HG02588 (cell line): ENCODE measurements at regions not wholly inside any gene's neighbourhood (a gene's known extent, or its start where the extent isn't known, plus 50 kb on each side); places are given as distances from the start of the nearest gene placed in this dataset.
"Not testable (repeated sequence)": the region's sequence is repeated elsewhere in the genome, so short reads cannot be mapped to it uniquely, and the experiment has no call there.

Source experiments
- ATAC-seq: cut with Tn5 transposase; IDR thresholded peaks from one replicate; pipeline ENCODE4 v1.9.1; 2021; ENCODE audit warnings: mild to moderate bottlenecking, moderate library complexity; ENCODE audit not compliant: unreplicated experiment

DNA sequence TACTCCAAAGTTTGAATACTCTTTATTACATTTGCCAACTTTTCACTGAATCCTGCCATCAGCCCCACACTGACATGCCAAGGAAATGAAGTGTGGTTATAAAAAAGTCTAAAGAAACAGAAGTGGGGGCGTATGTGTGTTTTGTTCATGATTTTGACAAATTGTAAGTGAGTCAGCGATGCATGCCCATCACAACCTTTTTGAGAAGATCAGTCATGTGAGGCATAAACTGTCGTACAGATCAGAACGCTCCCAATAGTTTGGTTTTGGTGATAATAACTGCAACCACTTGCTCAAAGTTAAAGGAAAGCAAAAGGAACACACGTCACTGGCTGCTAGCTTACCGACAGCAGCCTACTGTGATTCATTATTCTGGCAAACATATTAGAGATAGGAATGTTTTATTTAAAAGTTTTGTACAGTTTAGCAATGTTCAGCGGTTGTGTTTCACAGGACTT lies 95.6 kb downstream of the RGS2 start:
- ATAC-seq, result no peak

DNA sequence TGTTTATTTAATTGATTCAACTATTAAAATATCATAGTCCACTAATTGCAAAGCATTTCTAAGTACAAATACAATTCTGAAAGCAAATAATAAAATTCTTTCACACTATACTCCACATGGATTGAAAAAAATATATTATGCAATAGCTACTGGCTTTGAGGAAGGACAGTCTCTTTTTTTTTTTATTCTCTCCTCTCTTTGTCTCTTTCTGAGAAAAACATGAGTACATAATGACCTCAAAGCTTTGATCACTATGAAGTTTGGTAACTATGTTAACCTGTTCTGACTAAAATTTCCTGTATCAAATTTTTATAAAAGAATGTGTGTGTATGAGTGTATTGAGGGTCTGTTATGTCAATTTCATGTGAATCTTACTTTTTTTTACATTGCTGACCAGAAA lies 96.2 kb downstream of the RGS2 start:
- ATAC-seq, result no peak

DNA sequence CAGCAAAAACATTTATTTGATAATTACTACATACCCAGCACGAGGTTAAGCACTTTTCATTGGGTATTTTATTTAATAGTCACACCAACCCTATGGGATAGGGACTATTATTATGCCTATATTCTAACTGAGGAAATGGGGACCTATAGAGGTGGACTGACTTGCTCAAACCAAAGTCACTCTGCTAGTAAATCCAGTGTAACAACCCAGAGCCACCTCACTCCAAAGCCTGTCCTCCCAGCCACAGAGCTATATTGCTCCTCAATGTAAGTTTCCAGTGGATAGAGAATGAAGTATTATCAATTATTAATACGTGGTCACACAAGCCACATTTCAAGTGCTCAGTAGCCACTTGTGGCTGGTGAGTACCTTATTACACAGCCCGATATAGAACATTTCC lies 97.5 kb downstream of the RGS2 start:
- ATAC-seq, result no peak

DNA sequence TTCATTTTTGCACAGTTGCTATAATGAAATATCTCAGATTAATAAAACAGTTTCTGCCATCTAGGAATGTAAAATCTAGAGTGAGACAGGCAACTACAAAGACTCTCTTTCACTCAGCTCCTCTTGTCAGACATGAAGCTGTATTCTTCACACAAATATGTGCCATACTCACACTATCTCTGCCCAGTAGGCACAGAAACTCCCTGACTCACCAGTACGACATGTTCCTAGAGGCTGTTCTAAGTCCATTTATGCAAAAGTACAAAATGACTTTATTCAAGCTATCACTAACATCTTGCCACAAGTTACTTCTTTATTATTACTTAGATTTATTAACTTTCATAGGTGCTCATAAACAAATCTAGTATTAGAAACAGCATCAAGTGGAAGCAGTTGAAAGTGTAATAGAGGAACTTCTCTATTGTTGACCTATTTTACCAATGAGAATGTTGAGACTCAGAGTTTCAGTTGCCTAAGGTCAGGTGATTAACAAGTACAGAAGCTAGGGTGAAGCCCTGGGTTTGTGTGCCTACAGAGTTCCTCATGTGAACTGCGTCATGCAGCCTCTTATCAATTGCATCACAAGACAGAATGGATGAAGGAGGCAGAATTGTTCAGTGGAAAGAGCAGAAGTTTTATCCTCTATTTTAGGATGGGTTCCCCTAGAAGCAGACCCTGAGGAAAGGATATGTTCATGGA lies 98.9 kb downstream of the RGS2 start:
- ATAC-seq, result peak; percentile 54

DNA sequence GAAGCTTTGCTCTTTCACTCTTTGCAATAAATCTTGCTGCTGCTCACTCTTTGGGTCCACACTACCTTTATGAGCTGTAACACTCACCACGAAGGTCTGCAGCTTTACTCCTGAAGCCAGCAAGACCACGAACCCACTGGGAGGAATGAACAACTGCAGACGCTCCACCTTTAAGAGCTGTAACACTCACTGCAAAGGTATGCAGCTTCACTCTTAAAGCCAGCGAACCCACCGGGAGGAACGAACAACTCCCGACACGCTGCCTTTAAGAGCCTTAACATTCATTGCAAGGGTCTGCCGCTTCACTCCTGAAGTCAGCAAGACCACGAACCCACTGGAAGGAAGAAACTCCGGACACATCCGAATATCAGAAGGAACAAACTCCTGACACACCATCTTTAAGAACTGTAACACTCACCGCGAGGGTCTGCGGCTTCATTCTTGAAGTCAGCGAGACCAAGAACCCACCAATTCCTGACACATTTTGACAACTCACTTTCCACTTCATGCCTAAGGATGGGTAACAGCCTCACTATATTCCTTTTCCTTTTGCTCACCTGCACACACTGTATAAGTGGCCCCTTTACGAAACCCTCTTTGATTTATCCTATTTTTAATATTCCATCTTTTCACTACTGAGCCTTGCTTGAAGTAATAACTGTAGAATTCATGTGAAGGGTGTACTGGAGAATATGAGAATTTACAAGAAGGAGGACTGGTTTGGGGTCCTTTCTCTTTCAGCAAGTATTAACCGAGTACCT lies 103.2 kb downstream of the RGS2 start:
- ATAC-seq, result not testable (repeated sequence)

DNA sequence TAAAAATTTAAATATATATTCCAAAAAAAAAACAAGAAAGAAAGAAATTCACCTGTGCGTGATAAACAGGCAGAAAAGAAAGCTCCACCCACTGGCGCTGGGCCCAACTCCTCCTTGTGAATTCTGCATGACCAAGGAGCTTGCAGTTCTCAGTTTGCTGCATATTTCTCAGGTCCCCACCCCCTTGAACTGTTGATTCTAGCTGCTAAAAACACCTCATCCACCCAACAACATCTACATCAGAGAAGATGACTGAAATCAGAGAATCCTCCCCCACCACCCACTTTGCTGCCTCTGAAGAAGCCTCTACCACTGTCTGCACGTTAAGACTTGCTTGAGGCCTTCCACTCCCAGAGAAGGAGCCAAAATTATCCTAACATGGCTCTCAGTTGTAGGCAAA lies 104.8 kb downstream of the RGS2 start:
- no peak for ATAC-seq

DNA sequence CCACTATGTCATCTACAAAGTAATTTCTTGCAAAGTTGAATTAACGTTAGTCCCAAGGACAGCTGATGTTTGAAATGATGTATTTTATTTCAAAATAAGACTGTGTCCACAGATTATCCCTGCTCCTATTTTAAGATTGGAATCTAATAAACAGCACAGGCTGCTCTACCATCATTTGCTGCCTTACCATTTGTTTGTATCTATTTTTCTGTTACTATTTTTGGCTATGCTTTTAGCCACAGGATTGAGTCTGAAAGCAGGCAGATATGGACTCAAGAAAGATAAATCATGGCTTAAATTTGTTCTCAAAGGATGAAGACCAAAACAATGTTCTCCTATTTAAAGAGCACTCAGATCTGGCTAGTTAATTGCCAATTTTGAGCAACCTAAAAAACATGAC lies 105.3 kb downstream of the RGS2 start:
- ATAC-seq, result no peak

DNA sequence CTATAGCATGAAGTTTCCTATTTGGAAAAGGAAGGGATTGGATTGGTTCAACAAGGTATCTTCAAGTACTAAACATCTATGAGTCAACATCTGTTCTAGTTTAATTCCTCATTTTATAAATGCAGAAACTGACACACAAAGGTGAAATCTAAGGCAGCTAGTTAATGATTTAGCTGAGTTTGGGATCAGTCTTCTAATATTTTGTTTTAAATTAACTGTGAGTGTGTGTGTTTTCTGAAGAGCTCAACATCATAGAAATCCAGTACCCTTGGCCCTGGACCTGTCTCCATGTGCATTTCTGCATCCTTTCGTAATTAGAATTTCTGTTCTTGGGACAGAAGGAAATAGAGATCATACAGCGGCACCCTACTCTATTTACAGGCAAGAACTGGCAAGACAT lies 105.9 kb downstream of the RGS2 start:
- ATAC-seq, result no peak

DNA sequence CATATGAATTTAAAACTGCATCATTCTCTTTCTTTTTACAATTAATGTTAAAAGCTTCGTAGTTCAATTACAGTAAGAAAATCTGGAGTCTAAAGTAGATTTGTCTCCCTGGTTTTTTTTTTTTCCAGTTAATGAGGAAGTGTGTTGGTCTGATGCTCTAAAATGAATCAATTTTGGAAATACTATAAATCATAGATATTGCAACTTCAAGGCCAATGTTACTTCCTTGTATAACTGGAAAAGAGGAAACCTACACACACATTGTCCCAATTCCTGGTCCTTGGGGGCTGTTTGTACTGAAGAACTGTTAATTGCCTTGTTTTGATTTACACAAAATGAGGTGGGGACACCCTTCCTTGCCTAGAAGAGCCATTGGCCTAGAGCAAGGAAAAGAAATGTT lies 107.2 kb downstream of the RGS2 start:
- no peak for ATAC-seq

DNA sequence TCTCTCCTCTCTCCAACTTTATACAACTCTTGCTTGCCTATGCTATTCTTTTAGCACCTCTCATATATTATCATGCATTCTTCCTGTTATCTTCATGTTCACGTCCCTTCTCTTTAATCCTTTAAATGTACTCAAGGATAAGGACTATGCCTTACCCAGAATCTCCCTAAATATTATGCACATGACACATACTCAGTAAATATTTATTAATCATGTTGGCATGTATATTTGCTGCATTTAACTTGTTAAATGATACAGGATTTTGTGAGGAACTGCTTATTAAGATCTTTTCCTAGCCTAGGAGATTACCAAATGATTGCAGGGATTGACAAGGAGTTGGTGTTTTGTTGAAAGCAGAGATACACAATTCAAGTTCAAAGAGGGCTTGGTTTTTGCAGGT lies 109.4 kb downstream of the RGS2 start:
- ATAC-seq, result no peak

DNA sequence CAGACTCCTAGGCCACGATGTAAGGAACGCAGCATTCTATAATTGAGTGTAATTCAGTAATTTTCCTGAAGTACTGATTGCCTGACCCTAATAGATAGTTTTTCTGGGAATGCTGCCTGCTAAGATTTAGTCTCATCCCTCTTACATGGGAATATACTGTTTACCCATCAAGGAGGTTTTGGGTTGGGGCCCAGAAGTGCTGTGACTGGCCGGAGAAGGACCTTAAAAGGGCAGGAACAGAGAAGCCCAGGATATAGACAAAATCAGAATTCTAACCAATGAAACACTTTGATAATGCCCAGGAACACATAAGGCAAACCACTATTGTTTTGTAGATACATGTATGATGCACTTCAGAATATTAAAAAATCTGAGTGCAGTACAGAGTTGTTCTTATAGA lies 111.6 kb downstream of the RGS2 start:
- no peak for ATAC-seq

DNA sequence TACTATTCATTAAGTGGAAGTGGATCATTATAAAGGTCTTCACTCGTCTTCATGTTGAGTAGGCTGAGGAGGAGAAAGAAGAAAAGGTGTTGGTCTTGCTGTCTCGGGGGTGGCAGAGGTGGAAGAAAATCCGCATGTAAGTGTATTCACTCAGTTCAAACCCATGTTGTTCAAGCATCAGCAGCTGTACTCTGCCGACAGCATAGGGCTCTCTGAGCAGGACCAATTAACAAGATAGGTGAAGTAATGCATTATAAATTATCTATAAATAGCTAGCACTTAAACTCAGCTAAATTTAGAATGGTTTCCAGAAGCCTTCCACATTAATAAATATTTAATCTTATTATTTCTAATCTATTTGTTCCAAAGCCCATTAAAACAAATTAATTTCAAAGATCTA lies 116.8 kb downstream of the RGS2 start:
- ATAC-seq, result no peak

DNA sequence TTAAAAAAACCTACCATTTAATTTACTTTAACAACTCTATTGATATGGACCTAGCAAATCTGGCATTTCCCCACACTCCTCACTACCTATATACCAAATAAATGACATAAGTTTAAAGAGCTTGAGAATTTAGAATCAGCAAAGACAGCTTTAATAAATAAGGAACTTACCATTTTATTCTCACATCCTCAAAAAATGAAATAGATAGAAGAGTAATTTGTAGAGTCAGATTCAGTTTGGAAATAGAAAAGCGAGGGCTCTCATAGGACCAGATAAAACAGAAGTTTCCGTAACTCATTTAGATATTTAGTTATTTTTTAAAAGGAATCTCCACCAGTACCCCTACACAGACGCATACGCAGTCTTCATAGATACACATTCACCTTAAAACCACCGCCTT lies 117.9 kb downstream of the RGS2 start:
- no peak for ATAC-seq

DNA sequence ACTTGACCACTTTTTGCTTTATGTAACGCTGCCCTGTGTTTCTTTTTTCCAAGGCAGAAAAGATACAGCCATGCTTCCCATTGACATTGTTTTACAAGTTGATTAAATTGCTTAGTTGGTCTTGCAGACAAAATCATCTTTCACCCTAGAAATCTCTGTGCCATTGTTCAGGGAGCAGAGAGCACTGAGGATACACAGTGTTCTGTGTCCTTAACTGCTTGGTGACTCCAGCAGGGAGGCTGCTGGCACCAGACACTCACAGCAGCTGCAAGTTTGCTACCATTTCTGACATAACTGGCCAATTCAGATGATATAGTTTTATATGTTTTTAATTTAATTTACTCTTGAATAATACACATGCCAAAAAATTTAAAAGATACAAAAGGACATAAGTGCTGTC lies 118.7 kb downstream of the RGS2 start:
- ATAC-seq, result no peak

DNA sequence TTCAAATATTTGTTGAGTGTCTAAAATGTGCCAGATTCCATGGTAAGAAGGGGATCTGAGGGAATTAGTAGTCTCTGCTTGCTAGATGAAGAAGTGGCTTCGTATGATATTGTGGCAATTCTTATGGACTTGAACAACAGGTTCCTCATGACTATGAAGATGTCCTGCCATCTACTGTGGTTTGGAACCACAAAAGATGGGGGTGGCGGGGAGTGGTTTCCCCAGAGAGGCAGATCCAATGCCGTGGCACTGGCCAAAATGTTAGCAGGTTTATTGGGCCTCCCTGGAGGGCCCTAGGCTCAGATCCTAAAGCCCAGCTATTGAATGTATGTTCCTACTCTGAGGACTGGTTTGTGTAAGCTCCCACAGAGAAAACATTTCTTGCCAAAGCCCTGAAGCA lies 120.8 kb downstream of the RGS2 start:
- ATAC-seq, result no peak

DNA sequence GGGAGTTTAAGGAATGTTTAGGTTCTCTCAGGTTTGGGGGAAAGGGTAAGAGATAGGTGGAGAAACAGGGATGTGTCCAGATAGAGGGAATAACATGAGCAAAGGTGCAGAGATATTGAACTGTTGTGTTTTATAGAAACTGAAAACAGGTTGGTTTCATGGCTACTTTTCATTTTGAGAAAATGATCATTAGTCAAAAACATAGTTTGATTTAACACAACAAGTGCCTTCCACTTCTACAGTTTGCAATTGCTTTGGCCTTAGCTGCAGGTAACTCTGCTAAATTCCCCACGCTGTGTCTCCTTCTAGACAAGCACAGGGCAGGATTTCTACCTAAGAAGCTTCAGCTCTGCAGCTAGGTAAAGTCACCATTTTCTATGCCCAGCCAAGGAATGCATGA lies 124.9 kb downstream of the RGS2 start:
- ATAC-seq, result no peak

DNA sequence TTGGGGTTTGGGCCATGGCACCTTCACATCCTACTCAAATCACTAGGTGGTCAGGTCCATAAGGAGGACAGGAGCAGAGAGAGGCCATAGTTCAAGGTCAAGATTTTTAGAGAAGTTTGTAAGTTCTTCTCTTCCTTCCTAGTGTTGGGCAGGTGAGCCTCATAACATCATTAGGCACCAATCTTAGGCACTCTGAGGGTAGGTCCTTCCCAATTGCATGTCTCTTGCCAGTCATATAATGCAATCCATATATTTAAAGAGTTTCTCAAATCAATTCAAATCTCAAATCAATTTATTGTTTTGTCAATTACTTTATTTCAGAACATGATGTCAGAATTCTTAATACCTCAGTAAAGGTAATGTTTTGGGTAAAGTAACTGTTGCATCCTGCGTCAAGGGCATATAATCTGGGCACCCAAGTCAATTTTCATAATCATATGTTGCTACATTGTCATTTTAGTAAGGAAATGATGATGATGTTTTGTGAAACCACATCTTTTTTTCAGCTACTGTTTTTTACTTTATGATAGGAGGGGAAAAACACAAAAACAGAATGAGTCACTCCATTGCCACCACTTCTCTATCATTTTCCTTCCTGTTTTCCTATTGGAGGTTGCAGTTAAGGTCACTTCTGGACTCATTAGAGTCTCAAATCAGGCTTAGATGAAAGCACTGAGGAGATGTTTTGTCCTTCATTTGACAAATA lies 122.7 kb downstream of the UCHL5 start:
- peak; percentile 57 for ATAC-seq

DNA sequence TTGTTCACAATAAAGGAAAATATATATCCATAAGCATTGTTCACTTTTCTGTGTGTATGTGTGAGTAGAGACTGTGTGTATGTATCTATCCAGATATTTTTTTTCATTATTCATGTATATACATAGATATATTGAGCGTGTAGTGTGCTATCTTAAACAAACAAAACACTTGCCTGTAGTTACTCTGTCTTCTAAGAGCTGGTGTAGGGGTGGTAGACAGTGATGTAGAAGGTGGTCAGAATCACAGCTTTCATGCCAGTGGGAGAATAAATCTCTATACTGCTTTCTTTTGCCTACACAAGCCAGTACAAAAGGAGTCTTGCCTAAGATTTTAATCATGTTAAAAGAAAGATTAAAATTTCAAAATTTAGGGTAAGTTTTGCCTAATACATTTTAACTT lies 122.0 kb downstream of the UCHL5 start:
- ATAC-seq, result no peak

DNA sequence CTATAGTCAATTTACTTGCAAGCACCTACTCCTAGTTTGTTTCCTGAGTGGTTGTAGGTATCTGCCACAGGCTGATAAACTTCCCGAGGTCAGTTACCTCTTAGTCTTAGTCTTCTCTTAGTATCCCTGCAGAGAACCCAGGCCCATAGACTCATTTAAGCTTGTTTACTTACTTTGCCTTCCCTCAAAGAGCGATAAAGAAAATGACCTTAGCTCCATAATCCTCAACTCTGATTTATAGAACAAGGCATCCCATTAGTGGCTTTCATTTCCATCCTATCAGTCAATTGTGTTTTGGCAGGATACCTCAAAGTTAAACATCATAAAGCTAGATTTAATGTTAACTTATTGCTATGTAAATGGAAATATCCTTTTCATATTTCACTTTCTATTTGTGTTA lies 119.7 kb downstream of the UCHL5 start:
- ATAC-seq, result no peak

DNA sequence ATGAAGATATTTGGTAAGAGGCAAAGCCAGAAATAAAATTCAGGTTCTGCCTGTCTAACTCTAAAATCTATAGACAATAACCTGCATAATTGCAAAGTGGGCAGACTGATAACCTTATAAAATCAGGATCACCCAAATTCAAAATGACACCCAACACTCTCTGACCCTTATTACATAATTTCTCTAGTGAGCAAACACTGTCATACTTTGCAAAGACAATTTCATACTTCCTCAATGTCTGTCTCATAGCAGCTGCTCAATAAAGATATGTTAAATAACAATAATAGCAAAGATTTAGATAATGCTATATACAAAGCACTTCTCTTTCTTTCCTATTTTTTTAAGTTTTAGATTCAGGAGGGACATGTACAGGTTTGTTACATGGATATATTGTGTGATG lies 118.5 kb downstream of the UCHL5 start:
- ATAC-seq, result no peak

DNA sequence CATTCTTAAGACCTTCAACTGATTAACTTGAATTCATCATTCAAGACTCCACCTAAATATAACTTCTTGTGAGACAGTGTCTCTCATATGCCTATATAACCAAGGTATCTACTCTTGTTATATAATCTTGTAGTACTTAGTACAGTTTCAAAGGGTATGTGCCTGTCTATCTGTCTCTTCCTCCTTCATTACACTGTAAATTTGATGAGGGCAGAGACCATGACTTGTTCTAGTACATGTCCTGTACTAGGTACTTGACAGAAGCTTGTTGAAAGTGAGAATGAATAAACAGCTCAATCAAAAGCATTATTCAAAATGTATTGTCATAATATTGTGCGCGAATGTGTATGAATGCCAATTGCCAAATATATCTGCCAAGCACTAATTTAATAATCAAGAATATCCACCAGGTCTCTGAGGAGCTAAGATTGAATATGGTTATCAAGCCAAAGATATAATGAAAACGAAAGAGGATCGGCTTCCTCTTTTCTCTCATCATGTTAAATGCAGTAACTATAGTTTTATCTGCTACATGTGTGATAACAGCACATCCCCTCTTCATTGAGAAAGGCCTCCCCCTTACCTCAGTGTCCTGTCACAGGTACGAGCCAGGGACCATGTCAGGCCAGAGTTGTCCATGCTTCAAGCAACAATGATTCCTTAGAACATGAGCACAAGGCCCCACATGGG lies 117.3 kb downstream of the UCHL5 start:
- ATAC-seq, result peak; percentile 66
